ENCODE measurements at regions not wholly inside any gene's neighbourhood (a gene's known extent, or its start where the extent isn't known, plus 50 kb on each side); places are given as distances from the start of the nearest gene placed in this dataset.

GRCh38 chr6:22010102-22010501 is 286.7 kb downstream of the PRL start:
- POLR2A ChIA-PET = no interaction called here
- no peaks in the 10 kb centered on the region for H4K20me1 ChIP-seq (ENCODE audit: control insufficient read depth, insufficient read depth, low read length, poor library complexity, severe bottlenecking)
- no peak overlapping the region for H3K9ac ChIP-seq (ENCODE audit: low read length)
- no peaks in the 10 kb centered on the region for H3K4me1 ChIP-seq (ENCODE audit: control insufficient read depth in 2 of 2, insufficient read depth in 2 of 2, low read length in 2 of 2)
- no peak overlapping the region for H3K27ac ChIP-seq (ENCODE audit: low read length in 2 of 2)
- DNase-seq (no peak), ATAC-seq (ENCODE audit: low read depth) (no peak)
- WGBS (ENCODE audit: insufficient coverage) = no CpG with 5 or more reads among the region's 3 CpGs
- intact Hi-C loops (cut with micrococcal nuclease) = no loop called here
- H3K4me1 Mint-ChIP-seq = no peaks in the 10 kb centered on the region
- TF ChIP-seq EZH2 (IDR thresholded peaks at IDR 0.05; ENCODE audit: borderline replicate concordance, insufficient read depth, low read depth, low read length, poor library complexity, severe bottlenecking) = no peak
- no peak for TF ChIP-seq CTCF (IDR thresholded peaks at IDR 0.05)
- no peaks in the 10 kb centered on the region for H3K27me3 ChIP-seq (replicated peaks in 1 of 4; ENCODE audit: control extremely low read depth in 1 of 4, control insufficient read depth in 3 of 4, insufficient read depth in 4 of 4, low read length in 3 of 4)
- no peak overlapping the region for H3K4me3 Mint-ChIP-seq
- no peaks in the 10 kb centered on the region for H3K79me2 ChIP-seq (ENCODE audit: control insufficient read depth, insufficient read depth, low read length)
- no peak overlapping the region for H3K4me3 ChIP-seq (ENCODE audit: control extremely low read depth in 1 of 5, extremely low read depth in 1 of 5, insufficient read depth in 1 of 5, low read depth in 2 of 5, low read length in 4 of 5)
- H3K27ac Mint-ChIP-seq = no peak overlapping the region
- H3K9me3 ChIP-seq (ENCODE audit: control extremely low read depth in 1 of 3, control insufficient read depth in 2 of 3, insufficient read depth in 1 of 3, low read length in 2 of 3) = no peaks in the 10 kb centered on the region
- CTCF ChIA-PET = no interaction called here
- H3K27me3 Mint-ChIP-seq = no peaks in the 10 kb centered on the region
- no peak overlapping the region for H2AFZ ChIP-seq (ENCODE audit: insufficient read depth, low read depth, low read length, poor library complexity, severe bottlenecking)
- no peak overlapping the region for H3K4me2 ChIP-seq (replicated peaks; ENCODE audit: low read depth, low read length, poor library complexity, severe bottlenecking)
- H3K9me3 Mint-ChIP-seq (ENCODE audit: insufficient read depth) = peaks cover 1% of the 10 kb centered on the region
- H3K36me3 ChIP-seq (replicated peaks in 1 of 2; ENCODE audit: control extremely low read depth in 1 of 2, control insufficient read depth in 1 of 2, extremely low read depth in 1 of 2, insufficient read depth in 2 of 2, low read length in 1 of 2) = no peaks in the 10 kb centered on the region

- TF ChIP-seq CTCF (IDR thresholded peaks at IDR 0.05) = no peak
- TF ChIP-seq EZH2 (IDR thresholded peaks at IDR 0.05; ENCODE audit: borderline replicate concordance, insufficient read depth, low read depth, low read length, poor library complexity, severe bottlenecking) = no peak
- Histone ChIP-seq H3K9ac (ENCODE audit: low read length) (no peak overlapping the region), H3K4me2 (replicated peaks; ENCODE audit: low read depth, low read length, poor library complexity, severe bottlenecking) (no peak overlapping the region), H3K27me3 (replicated peaks in 1 of 4; ENCODE audit: control extremely low read depth in 1 of 4, control insufficient read depth in 3 of 4, insufficient read depth in 4 of 4, low read length in 3 of 4) (no peaks in the 10 kb centered on the region), H3K4me1 (ENCODE audit: control insufficient read depth in 2 of 2, insufficient read depth in 2 of 2, low read length in 2 of 2) (no peaks in the 10 kb centered on the region), H3K36me3 (replicated peaks in 1 of 2; ENCODE audit: control extremely low read depth in 1 of 2, control insufficient read depth in 1 of 2, extremely low read depth in 1 of 2, insufficient read depth in 2 of 2, low read length in 1 of 2) (no peaks in the 10 kb centered on the region), H3K79me2 (ENCODE audit: control insufficient read depth, insufficient read depth, low read length) (no peaks in the 10 kb centered on the region), H3K4me3 (ENCODE audit: control extremely low read depth in 1 of 5, extremely low read depth in 1 of 5, insufficient read depth in 1 of 5, low read depth in 2 of 5, low read length in 4 of 5) (no peak overlapping the region), H4K20me1 (ENCODE audit: control insufficient read depth, insufficient read depth, low read length, poor library complexity, severe bottlenecking) (no peaks in the 10 kb centered on the region), H3K27ac (ENCODE audit: low read length in 2 of 2) (no peak overlapping the region), H2AFZ (ENCODE audit: insufficient read depth, low read depth, low read length, poor library complexity, severe bottlenecking) (no peak overlapping the region), H3K9me3 (ENCODE audit: control extremely low read depth in 1 of 3, control insufficient read depth in 2 of 3, insufficient read depth in 1 of 3, low read length in 2 of 3) (no peaks in the 10 kb centered on the region)
- intact Hi-C loops (cut with micrococcal nuclease) = no loop called here
- peaks cover 1% of the 10 kb centered on the region for H3K9me3 Mint-ChIP-seq (ENCODE audit: insufficient read depth)
- ChIA-PET CTCF (no interaction called here), POLR2A (no interaction called here)
- no peak for DNase-seq
- 100% methylated on average over 1 of the region's 7 CpGs for WGBS (ENCODE audit: insufficient coverage)
- no peaks in the 10 kb centered on the region for H3K27me3 Mint-ChIP-seq
- H3K4me3 Mint-ChIP-seq = no peak overlapping the region
- no peaks in the 10 kb centered on the region for H3K4me1 Mint-ChIP-seq
- H3K27ac Mint-ChIP-seq = no peak overlapping the region
- ATAC-seq (ENCODE audit: low read depth) = no peak
Measured at GRCh38 chr6:22015216-22015615, 281.6 kb downstream of the PRL start.

All from B cell (primary cell).